NCI-H1930 (cell line): ENCODE measurements at regions not wholly inside any gene's neighbourhood (a gene's known extent, or its start where the extent isn't known, plus 50 kb on each side); places are given as distances from the start of the nearest gene placed in this dataset.

Source experiments
- DNase-seq, 2 experiments: peaks; one replicate each; lab custom pipeline; 2025; lab: John Stamatoyannopoulos, UW

- no peak for DNase-seq
Observed at GRCh38 chr12:22991250-22991844, 366.4 kb downstream of the ETNK1 start.

GRCh38 chr12:22993609-22994315 lies 368.8 kb downstream of the ETNK1 start:
- no peak for DNase-seq

GRCh38 chr12:22994316-22994675 lies 369.3 kb downstream of the ETNK1 start:
- DNase-seq = no peak

GRCh38 chr12:23001487-23001886 lies 376.5 kb downstream of the ETNK1 start:
- no peak for DNase-seq

GRCh38 chr12:23002381-23002780 lies 377.4 kb downstream of the ETNK1 start:
- no peak for DNase-seq

- DNase-seq = no peak
Observed at GRCh38 chr12:23004473-23005020, 379.6 kb downstream of the ETNK1 start.

- no peak for DNase-seq
Observed at GRCh38 chr12:23005387-23005786, 380.4 kb downstream of the ETNK1 start.

GRCh38 chr12:23006413-23006812 lies 381.4 kb downstream of the ETNK1 start:
- no peak for DNase-seq

- no peak for DNase-seq
Observed at GRCh38 chr12:23008623-23009022, 383.7 kb downstream of the ETNK1 start.

- DNase-seq = no peak
Observed at GRCh38 chr12:23014749-23015148, 389.8 kb downstream of the ETNK1 start.

GRCh38 chr12:23025372-23026016 lies 400.5 kb downstream of the ETNK1 start:
- no peak for DNase-seq

- no peak for DNase-seq
Observed at GRCh38 chr12:23028158-23028802, 403.3 kb downstream of the ETNK1 start.

- DNase-seq = no peak
Observed at GRCh38 chr12:23029185-23029584, 404.2 kb downstream of the ETNK1 start.

GRCh38 chr12:23039834-23040233 lies 414.9 kb downstream of the ETNK1 start:
- no peak for DNase-seq

- no peak for DNase-seq
Observed at GRCh38 chr12:23041774-23042173, 416.8 kb downstream of the ETNK1 start.

GRCh38 chr12:23043646-23044045 lies 418.7 kb downstream of the ETNK1 start:
- DNase-seq = no peak

- no peak for DNase-seq
Observed at GRCh38 chr12:23049180-23049579, 424.2 kb downstream of the ETNK1 start.

- DNase-seq = no peak
Observed at GRCh38 chr12:23055004-23055403, 430.0 kb downstream of the ETNK1 start.

GRCh38 chr12:23057571-23057970 lies 432.6 kb downstream of the ETNK1 start:
- no peak for DNase-seq

- DNase-seq = no peak
Observed at GRCh38 chr12:23060161-23060560, 435.2 kb downstream of the ETNK1 start.

GRCh38 chr12:23063206-23063605 lies 438.2 kb downstream of the ETNK1 start:
- no peak for DNase-seq

GRCh38 chr12:23066095-23066494 lies 441.1 kb downstream of the ETNK1 start:
- no peak for DNase-seq

- no peak for DNase-seq
Observed at GRCh38 chr12:23083267-23083666, 458.3 kb downstream of the ETNK1 start.
